Fibroblast of lung (primary cell): ENCODE measurements at regions not wholly inside any gene's neighbourhood (a gene's known extent, or its start where the extent isn't known, plus 50 kb on each side); places are given as distances from the start of the nearest gene placed in this dataset.

Source experiments
- DNase-seq, 2 donors: peaks; one replicate each; pipeline versions ENCODE4 v3.0.0 to v3.0.0-alpha.2; 2010; ENCODE audit warnings: low read depth in 2 of 2
- H2AFZ ChIP-seq: 2 replicates; pipeline ENCODE4 v1.5.1; 2012; ENCODE audit warnings: low read length, control low read depth, inconsistent platforms
- H3K27ac ChIP-seq: 2 replicates; pipeline ENCODE4 v1.5.1; 2011; ENCODE audit warnings: low read length, control low read depth; ENCODE audit not compliant: insufficient read depth
- H3K27me3 ChIP-seq: 2 replicates; pipeline ENCODE4 v1.5.1; 2011; ENCODE audit warnings: mild to moderate bottlenecking, low read length; ENCODE audit not compliant: control insufficient read depth, insufficient read depth
- H3K36me3 ChIP-seq: 2 replicates; pipeline ENCODE4 v1.5.1; 2011; ENCODE audit warnings: low read length; ENCODE audit not compliant: control insufficient read depth, insufficient read depth
- H3K4me1 ChIP-seq: 2 replicates; pipeline ENCODE4 v1.5.1; 2011; ENCODE audit warnings: low read length; ENCODE audit not compliant: control insufficient read depth, insufficient read depth; ENCODE audit errors: extremely low read depth
- H3K4me2 ChIP-seq: 2 replicates; pipeline ENCODE4 v1.5.1; 2011; ENCODE audit warnings: low read length, control low read depth; ENCODE audit not compliant: insufficient read depth; ENCODE audit errors: extremely low read depth
- H3K4me3 ChIP-seq, 4 experiments: fragments of 200-600 bp in 1 of 4; sonication (generic) in 1 of 4; replicated peaks in 1 of 4; 2 replicates each; pipeline ENCODE4 v1.5.1; 2011 to 2016; ENCODE audit warnings: low read length in 4 of 4, low read depth in 3 of 4, mild to moderate bottlenecking in 3 of 4, control low read depth in 2 of 4, inconsistent platforms in 1 of 4, mixed read lengths in 1 of 4; ENCODE audit not compliant: insufficient read depth in 1 of 4; ENCODE audit errors: control extremely low read depth in 1 of 4
- H3K79me2 ChIP-seq: 2 replicates; pipeline ENCODE4 v1.5.1; 2012; ENCODE audit warnings: mild to moderate bottlenecking, low read length, inconsistent platforms; ENCODE audit not compliant: control insufficient read depth, insufficient read depth
- H3K9ac ChIP-seq: 2 replicates; pipeline ENCODE4 v1.5.1; 2011; ENCODE audit warnings: mild to moderate bottlenecking, low read length, control low read depth; ENCODE audit not compliant: insufficient read depth
- H3K9me3 ChIP-seq: 2 replicates; pipeline ENCODE4 v1.5.1; 2012; ENCODE audit warnings: low read depth, low read length; ENCODE audit not compliant: control insufficient read depth, insufficient read depth
- H4K20me1 ChIP-seq: 2 replicates; pipeline ENCODE4 v1.5.1; 2011; ENCODE audit warnings: low read length; ENCODE audit not compliant: control insufficient read depth, insufficient read depth; ENCODE audit errors: extremely low read depth
- CTCF ChIP-seq, 2 donors: IDR thresholded peaks in 1 of 2; conservative IDR thresholded peaks in 1 of 2; 1 replicate in 1 of 2; 2 replicates in 1 of 2; pipeline ENCODE4 v1.5.1; 2011 to 2012; ENCODE audit warnings: low read length in 2 of 2, control low read depth in 1 of 2, inconsistent platforms in 1 of 2, low read depth in 1 of 2, mild to moderate bottlenecking in 1 of 2
- EZH2 ChIP-seq: IDR thresholded peaks from 2 replicates; pipeline ENCODE4 v1.5.1; 2012; ENCODE audit warnings: low read length, control low read depth, mild to moderate bottlenecking; ENCODE audit errors: missing control alignments

GRCh38 chr21:25387665-25388064 lies 219.6 kb downstream of the MRPL39 start:
- Histone ChIP-seq H3K27me3 (no peaks in the 10 kb centered on the region), H3K4me1 (peaks cover 3% of the 10 kb centered on the region), H3K9ac (no peak overlapping the region), H4K20me1 (no peaks in the 10 kb centered on the region), H3K36me3 (peaks cover 1% of the 10 kb centered on the region), H3K79me2 (no peaks in the 10 kb centered on the region), H3K9me3 (no peaks in the 10 kb centered on the region), H2AFZ (no peak overlapping the region), H3K4me2 (no peak overlapping the region), H3K27ac (no peak overlapping the region), H3K4me3 (no peak overlapping the region)
- no peak for DNase-seq
- no peak for TF ChIP-seq CTCF (conservative IDR thresholded peaks at IDR 0.05 in 1 of 2, IDR thresholded peaks at IDR 0.05 in 1 of 2; ENCODE audit: low read depth in 1 of 2, low read length in 2 of 2)
- TF ChIP-seq EZH2, result no peak

GRCh38 chr21:25385911-25386474 lies 221.3 kb downstream of the MRPL39 start:
- TF ChIP-seq EZH2, result no peak
- TF ChIP-seq CTCF (conservative IDR thresholded peaks at IDR 0.05 in 1 of 2, IDR thresholded peaks at IDR 0.05 in 1 of 2; ENCODE audit: low read depth in 1 of 2, low read length in 2 of 2), result peak; percentile 43 to 60
- Histone ChIP-seq H3K79me2 (no peaks in the 10 kb centered on the region), H3K4me2 (no peak overlapping the region), H3K27ac (no peak overlapping the region), H4K20me1 (no peaks in the 10 kb centered on the region), H3K36me3 (no peaks in the 10 kb centered on the region), H3K9ac (no peak overlapping the region), H3K9me3 (no peaks in the 10 kb centered on the region), H3K4me1 (peaks cover 3% of the 10 kb centered on the region), H3K4me3 (no peak overlapping the region), H3K27me3 (no peaks in the 10 kb centered on the region), H2AFZ (peak overlapping the region; percentile 52)
- peak; percentile 59 to 78 for DNase-seq

GRCh38 chr21:25385341-25385740 lies 221.9 kb downstream of the MRPL39 start:
- H3K27me3 ChIP-seq, result no peaks in the 10 kb centered on the region
- no peak overlapping the region for H3K4me3 ChIP-seq
- H3K4me2 ChIP-seq, result no peak overlapping the region
- no peak for TF ChIP-seq EZH2
- H3K4me1 ChIP-seq, result peaks cover 3% of the 10 kb centered on the region
- H3K79me2 ChIP-seq, result peaks cover 3% of the 10 kb centered on the region
- H3K36me3 ChIP-seq, result no peaks in the 10 kb centered on the region
- H3K27ac ChIP-seq, result no peak overlapping the region
- H3K9me3 ChIP-seq, result no peaks in the 10 kb centered on the region
- H4K20me1 ChIP-seq, result no peaks in the 10 kb centered on the region
- H2AFZ ChIP-seq, result no peak overlapping the region
- no peak overlapping the region for H3K9ac ChIP-seq
- no peak for DNase-seq
